Naive B cell (primary cell): ENCODE measurements at regions not wholly inside any gene's neighbourhood (a gene's known extent, or its start where the extent isn't known, plus 50 kb on each side); places are given as distances from the start of the nearest gene placed in this dataset.
A peak's percentile ranks its signal among the peaks of the same experiment; 100 is the strongest.

ENCODE experiments used
- ATAC-seq, 2 donors: fragments of 150-1000 bp; cut with Tn5 transposase; 2 replicates each; pipeline ENCODE4 v1.10.0; 2021; ENCODE audit warnings: low read depth in 2 of 2, mild to moderate bottlenecking in 2 of 2, moderate library complexity in 2 of 2
- DNase-seq: peaks from one replicate; pipeline ENCODE4 v3.0.0; 2022
- H3K27ac Mint-ChIP-seq, 6 donors: one replicate each; pipeline ENCODE4 v1.8.0; 2020 to 2022; ENCODE audit warnings: mild to moderate bottlenecking in 6 of 6, mixed read lengths in 6 of 6, moderate library complexity in 5 of 6, inconsistent platforms in 2 of 6
- H3K27me3 Mint-ChIP-seq, 3 donors: one replicate each; pipeline ENCODE4 v1.8.0; 2021 to 2022; ENCODE audit warnings: mixed read lengths in 3 of 3, mild to moderate bottlenecking in 1 of 3
- H3K36me3 Mint-ChIP-seq, 2 donors: one replicate each; pipeline ENCODE4 v1.8.0; 2020 to 2022; ENCODE audit warnings: mixed read lengths in 2 of 2, inconsistent platforms in 1 of 2, mild to moderate bottlenecking in 1 of 2
- H3K4me1 Mint-ChIP-seq, 3 donors: one replicate each; pipeline ENCODE4 v1.8.0; 2020 to 2022; ENCODE audit warnings: mixed read lengths in 3 of 3, inconsistent platforms in 1 of 3, mild to moderate bottlenecking in 1 of 3, moderate library complexity in 1 of 3
- H3K4me3 Mint-ChIP-seq, 8 donors: one replicate each; pipeline ENCODE4 v1.8.0; 2020 to 2022; ENCODE audit warnings: mild to moderate bottlenecking in 8 of 8, mixed read lengths in 8 of 8, moderate library complexity in 8 of 8, inconsistent platforms in 2 of 8
- H3K9me3 Mint-ChIP-seq, 7 donors: one replicate each; pipeline ENCODE4 v1.8.0; 2020 to 2022; ENCODE audit warnings: mixed read lengths in 7 of 7, mild to moderate bottlenecking in 5 of 7, inconsistent platforms in 2 of 7, moderate library complexity in 1 of 7

- Mint-ChIP-seq H3K9me3 (no peaks in the 10 kb centered on the region), H3K27me3 (peaks cover 0 to 5% (median 0%) of the 10 kb centered on the region in 3 donors), H3K4me3 (no peak overlapping the region), H3K27ac (no peak overlapping the region), H3K4me1 (no peaks in the 10 kb centered on the region), H3K36me3 (no peaks in the 10 kb centered on the region)
- no peak for ATAC-seq
- DNase-seq, result no peak
Observed at GRCh38 chr4:145339075-145339725, 142.5 kb upstream of the SMAD1 start.

- no peak overlapping the region for H3K27ac Mint-ChIP-seq
- no peak overlapping the region for H3K4me3 Mint-ChIP-seq
- no peak for DNase-seq
- H3K9me3 Mint-ChIP-seq, result no peaks in the 10 kb centered on the region
- ATAC-seq, result no peak
- peaks cover 0 to 5% (median 0%) of the 10 kb centered on the region in 3 donors for H3K27me3 Mint-ChIP-seq
- H3K4me1 Mint-ChIP-seq, result no peaks in the 10 kb centered on the region
- no peaks in the 10 kb centered on the region for H3K36me3 Mint-ChIP-seq
Observed at GRCh38 chr4:145338568-145338967, 143.1 kb upstream of the SMAD1 start.

GRCh38 chr4:145337391-145337790, 144.3 kb upstream of the SMAD1 start:
- no peaks in the 10 kb centered on the region for H3K4me1 Mint-ChIP-seq
- H3K36me3 Mint-ChIP-seq, result no peaks in the 10 kb centered on the region
- peaks cover 0 to 5% (median 0%) of the 10 kb centered on the region in 3 donors for H3K27me3 Mint-ChIP-seq
- DNase-seq (no peak), ATAC-seq (no peak)
- no peaks in the 10 kb centered on the region for H3K9me3 Mint-ChIP-seq
- no peak overlapping the region for H3K4me3 Mint-ChIP-seq
- no peak overlapping the region for H3K27ac Mint-ChIP-seq

- H3K4me3 Mint-ChIP-seq, result no peak overlapping the region
Observed at GRCh38 chr4:145333786-145334185, 147.9 kb upstream of the SMAD1 start.

GRCh38 chr4:145326491-145326890, 146.1 kb upstream of the OTUD4 start:
- Mint-ChIP-seq H3K4me3 (no peak overlapping the region), H3K4me1 (no peaks in the 10 kb centered on the region), H3K9me3 (peaks cover 0 to 8% (median 4%) of the 10 kb centered on the region in 7 donors), H3K36me3 (no peaks in the 10 kb centered on the region), H3K27ac (no peak overlapping the region), H3K27me3 (peaks cover 15 to 29% (median 27%) of the 10 kb centered on the region in 3 donors)
- ATAC-seq (no peak), DNase-seq (no peak)

More at GRCh38 chr4:145333786-145334185, 147.9 kb upstream of the SMAD1 start:
- no peak for ATAC-seq
- no peaks in the 10 kb centered on the region for H3K4me1 Mint-ChIP-seq
- no peak overlapping the region for H3K27ac Mint-ChIP-seq
- H3K36me3 Mint-ChIP-seq, result no peaks in the 10 kb centered on the region
- H3K9me3 Mint-ChIP-seq, result peaks cover 0 to 2% (median 0%) of the 10 kb centered on the region in 7 donors
- H3K27me3 Mint-ChIP-seq, result peaks cover 0 to 7% (median 0%) of the 10 kb centered on the region in 3 donors
- DNase-seq, result no peak

GRCh38 chr4:145324161-145324560, 143.8 kb upstream of the OTUD4 start:
- H3K4me3 Mint-ChIP-seq, result no peak overlapping the region
- peaks cover 0 to 8% (median 4%) of the 10 kb centered on the region in 7 donors for H3K9me3 Mint-ChIP-seq
- peaks cover 25 to 41% (median 26%) of the 10 kb centered on the region in 3 donors for H3K27me3 Mint-ChIP-seq
- DNase-seq (no peak), ATAC-seq (no peak)
- no peak overlapping the region for H3K27ac Mint-ChIP-seq
- H3K36me3 Mint-ChIP-seq, result no peaks in the 10 kb centered on the region
- no peaks in the 10 kb centered on the region for H3K4me1 Mint-ChIP-seq

GRCh38 chr4:145320294-145320693, 139.9 kb upstream of the OTUD4 start:
- H3K4me3 Mint-ChIP-seq, result no peak overlapping the region

GRCh38 chr4:145319751-145320150, 139.4 kb upstream of the OTUD4 start:
- Mint-ChIP-seq H3K4me3 (no peak overlapping the region), H3K27ac (no peak overlapping the region), H3K4me1 (no peaks in the 10 kb centered on the region), H3K27me3 (peaks cover 6 to 27% (median 12%) of the 10 kb centered on the region in 3 donors), H3K9me3 (no peaks in the 10 kb centered on the region), H3K36me3 (no peaks in the 10 kb centered on the region)
- DNase-seq (no peak), ATAC-seq (no peak)

More at GRCh38 chr4:145320294-145320693, 139.9 kb upstream of the OTUD4 start:
- H3K36me3 Mint-ChIP-seq, result no peaks in the 10 kb centered on the region
- H3K4me1 Mint-ChIP-seq, result no peaks in the 10 kb centered on the region
- no peaks in the 10 kb centered on the region for H3K9me3 Mint-ChIP-seq
- DNase-seq, result no peak
- H3K27me3 Mint-ChIP-seq, result peaks cover 12 to 32% (median 17%) of the 10 kb centered on the region in 3 donors
- no peak for ATAC-seq
- no peak overlapping the region for H3K27ac Mint-ChIP-seq

GRCh38 chr4:145316897-145317574, 136.6 kb upstream of the OTUD4 start:
- H3K27me3 Mint-ChIP-seq, result peaks cover 5 to 22% (median 11%) of the 10 kb centered on the region in 3 donors
- peaks cover 0 to 4% of the 10 kb centered on the region in 2 donors for H3K36me3 Mint-ChIP-seq
- no peaks in the 10 kb centered on the region for H3K4me1 Mint-ChIP-seq
- ATAC-seq, result no peak
- peaks cover 0 to 12% (median 1%) of the 10 kb centered on the region in 7 donors for H3K9me3 Mint-ChIP-seq
- no peak for DNase-seq
- no peak overlapping the region for H3K27ac Mint-ChIP-seq
- H3K4me3 Mint-ChIP-seq, result no peak overlapping the region

- H3K27me3 Mint-ChIP-seq, result peaks cover 5 to 22% (median 16%) of the 10 kb centered on the region in 3 donors
- ATAC-seq, result no peak
- H3K36me3 Mint-ChIP-seq, result peaks cover 0 to 4% of the 10 kb centered on the region in 2 donors
- H3K4me3 Mint-ChIP-seq, result no peak overlapping the region
- peaks cover 0 to 12% (median 1%) of the 10 kb centered on the region in 7 donors for H3K9me3 Mint-ChIP-seq
- H3K27ac Mint-ChIP-seq, result no peak overlapping the region
- no peaks in the 10 kb centered on the region for H3K4me1 Mint-ChIP-seq
- no peak for DNase-seq
Observed at GRCh38 chr4:145315811-145316225, 135.4 kb upstream of the OTUD4 start.

- ATAC-seq (no peak), DNase-seq (no peak)
- Mint-ChIP-seq H3K9me3 (peaks cover 0 to under 1% (median 0%) of the 10 kb centered on the region in 7 donors), H3K27ac (no peak overlapping the region), H3K36me3 (no peaks in the 10 kb centered on the region), H3K27me3 (peaks cover 0 to 16% (median 0%) of the 10 kb centered on the region in 3 donors), H3K4me1 (no peaks in the 10 kb centered on the region), H3K4me3 (peak overlapping the region in 1 of 8 donors; percentile 30)
Observed at GRCh38 chr4:145308598-145308997, 128.2 kb upstream of the OTUD4 start.

GRCh38 chr4:145307763-145308430, 127.5 kb upstream of the OTUD4 start:
- DNase-seq, result no peak
- Mint-ChIP-seq H3K4me3 (no peak overlapping the region), H3K27ac (peak overlapping the region in 2 of 6 donors; percentile 3 to 27), H3K4me1 (no peaks in the 10 kb centered on the region), H3K9me3 (no peaks in the 10 kb centered on the region), H3K27me3 (peaks cover 0 to 18% (median under 1%) of the 10 kb centered on the region in 3 donors), H3K36me3 (no peaks in the 10 kb centered on the region)
- no peak for ATAC-seq

GRCh38 chr4:145307120-145307519, 126.7 kb upstream of the OTUD4 start:
- ATAC-seq, result no peak
- H3K4me3 Mint-ChIP-seq, result no peak overlapping the region

More at GRCh38 chr4:145307120-145307519, 126.7 kb upstream of the OTUD4 start:
- no peak for DNase-seq
- no peak overlapping the region for H3K27ac Mint-ChIP-seq
- H3K4me1 Mint-ChIP-seq, result no peaks in the 10 kb centered on the region
- H3K9me3 Mint-ChIP-seq, result no peaks in the 10 kb centered on the region
- peaks cover 0 to 26% (median 8%) of the 10 kb centered on the region in 3 donors for H3K27me3 Mint-ChIP-seq
- H3K36me3 Mint-ChIP-seq, result no peaks in the 10 kb centered on the region
